CD8-positive, alpha-beta memory T cell (primary cell): ENCODE measurements at regions not wholly inside any gene's neighbourhood (a gene's known extent, or its start where the extent isn't known, plus 50 kb on each side); places are given as distances from the start of the nearest gene placed in this dataset.

Experiments
- CTCF ChIA-PET: fragments of 350-600 bp; sonication (Branson Sonifier 250); formaldehyde crosslinking; loops from one replicate; lab custom pipeline; 2021; ENCODE audit warnings: antibody characterized with exemption; lab: Charles Lee
- POLR2A ChIA-PET: fragments of 350-600 bp; sonication (Branson Sonifier 250); formaldehyde crosslinking; loops from one replicate; lab custom pipeline; 2021; ENCODE audit warnings: antibody characterized with exemption; lab: Charles Lee
- DNase-seq, 5 donors: peaks; one replicate each; pipeline versions ENCODE4 v3.0.0 to v3.0.0-alpha.2; 2020 to 2022; ENCODE audit warnings: mixed read lengths in 1 of 5
- H3K27ac ChIP-seq: one replicate; pipeline ENCODE4 v1.7.0; 2013; ENCODE audit warnings: low read depth, mild to moderate bottlenecking, low read length, moderate library complexity
- H3K27me3 ChIP-seq: 2 replicates; pipeline ENCODE4 v1.7.0; 2013; ENCODE audit warnings: low read length, mild to moderate bottlenecking; ENCODE audit not compliant: insufficient read depth, poor library complexity, severe bottlenecking
- H3K36me3 ChIP-seq: 2 replicates; pipeline ENCODE4 v1.7.0; 2013; ENCODE audit warnings: mild to moderate bottlenecking, low read length, moderate library complexity; ENCODE audit not compliant: insufficient read depth
- H3K4me1 ChIP-seq: 2 replicates; pipeline ENCODE4 v1.7.0; 2013; ENCODE audit warnings: mild to moderate bottlenecking, low read length, moderate library complexity; ENCODE audit not compliant: insufficient read depth
- H3K4me3 ChIP-seq: 2 replicates; pipeline ENCODE4 v1.7.0; 2013; ENCODE audit warnings: mild to moderate bottlenecking, low read length
- H3K9me3 ChIP-seq: 2 replicates; pipeline ENCODE4 v1.7.0; 2013; ENCODE audit warnings: mild to moderate bottlenecking, low read length
- H3K27ac Mint-ChIP-seq, 8 donors: one replicate each; pipeline ENCODE4 v1.8.0; 2020 to 2021; ENCODE audit warnings: mixed read lengths in 8 of 8, mild to moderate bottlenecking in 6 of 8, inconsistent platforms in 3 of 8, moderate library complexity in 3 of 8
- H3K27me3 Mint-ChIP-seq, 2 donors: one replicate each; pipeline ENCODE4 v1.8.0; 2020 to 2021; ENCODE audit warnings: mixed read lengths in 2 of 2, mild to moderate bottlenecking in 1 of 2, moderate library complexity in 1 of 2
- H3K36me3 Mint-ChIP-seq, 3 donors: one replicate each; pipeline ENCODE4 v1.8.0; 2020 to 2021; ENCODE audit warnings: mixed read lengths in 3 of 3, inconsistent platforms in 1 of 3, mild to moderate bottlenecking in 1 of 3
- H3K4me1 Mint-ChIP-seq, 3 donors: one replicate each; pipeline ENCODE4 v1.8.0; 2020 to 2021; ENCODE audit warnings: mixed read lengths in 3 of 3, inconsistent platforms in 1 of 3, mild to moderate bottlenecking in 1 of 3
- H3K4me3 Mint-ChIP-seq, 7 donors: one replicate each; pipeline ENCODE4 v1.8.0; 2020 to 2021; ENCODE audit warnings: mixed read lengths in 7 of 7, mild to moderate bottlenecking in 6 of 7, moderate library complexity in 4 of 7, inconsistent platforms in 2 of 7
- H3K9me3 Mint-ChIP-seq, 5 donors: one replicate each; pipeline ENCODE4 v1.8.0; 2020 to 2022; ENCODE audit warnings: mixed read lengths in 5 of 5, mild to moderate bottlenecking in 3 of 5, moderate library complexity in 2 of 5, inconsistent platforms in 1 of 5

DNA sequence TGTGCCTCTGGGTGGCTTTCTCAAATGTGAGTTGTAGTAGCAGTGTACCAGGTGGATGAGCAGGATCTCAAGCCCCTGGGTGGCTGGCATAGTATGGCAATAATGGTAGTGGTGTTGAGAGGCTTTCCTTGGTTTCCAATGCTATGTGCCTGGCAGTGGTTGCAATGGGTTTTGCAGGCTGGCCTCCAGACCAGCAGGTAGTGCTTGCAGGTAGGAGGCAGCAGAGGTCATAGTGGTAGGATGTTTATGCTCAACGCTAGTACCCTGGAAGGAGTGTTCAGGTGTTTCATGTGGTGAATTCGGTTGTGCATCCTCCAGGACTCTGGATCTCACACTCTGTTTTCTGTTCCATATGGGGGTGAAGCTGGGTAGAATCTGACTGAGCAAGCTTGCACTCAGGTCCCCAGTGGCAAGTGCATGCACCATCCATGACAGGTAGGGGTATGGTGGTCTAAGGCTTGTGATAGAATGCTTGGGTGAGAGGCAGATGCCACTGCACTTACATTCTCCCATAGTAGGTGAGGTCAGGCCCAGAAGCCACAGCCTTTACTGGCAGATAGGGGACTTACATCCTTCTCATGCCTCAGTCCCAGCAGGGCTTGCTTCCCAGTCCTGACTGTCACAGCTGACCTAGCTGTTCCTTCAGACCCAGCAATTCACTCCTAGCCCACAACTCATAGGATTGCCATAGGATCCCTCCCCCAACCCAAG is 410.5 kb upstream of the LRRC7 start:
- no peaks in the 10 kb centered on the region for H3K36me3 ChIP-seq
- no peak overlapping the region for H3K4me3 ChIP-seq
- Mint-ChIP-seq H3K4me3 (no peak overlapping the region), H3K4me1 (no peaks in the 10 kb centered on the region), H3K27me3 (no peaks in the 10 kb centered on the region), H3K27ac (no peak overlapping the region), H3K36me3 (no peaks in the 10 kb centered on the region), H3K9me3 (peaks cover 2 to 29% (median 6%) of the 10 kb centered on the region in 5 donors)
- no peaks in the 10 kb centered on the region for H3K4me1 ChIP-seq
- no peak overlapping the region for H3K27ac ChIP-seq
- H3K9me3 ChIP-seq: no peaks in the 10 kb centered on the region
- CTCF ChIA-PET: no interaction called here
- POLR2A ChIA-PET: no interaction called here
- no peaks in the 10 kb centered on the region for H3K27me3 ChIP-seq
- no peak for DNase-seq

DNA sequence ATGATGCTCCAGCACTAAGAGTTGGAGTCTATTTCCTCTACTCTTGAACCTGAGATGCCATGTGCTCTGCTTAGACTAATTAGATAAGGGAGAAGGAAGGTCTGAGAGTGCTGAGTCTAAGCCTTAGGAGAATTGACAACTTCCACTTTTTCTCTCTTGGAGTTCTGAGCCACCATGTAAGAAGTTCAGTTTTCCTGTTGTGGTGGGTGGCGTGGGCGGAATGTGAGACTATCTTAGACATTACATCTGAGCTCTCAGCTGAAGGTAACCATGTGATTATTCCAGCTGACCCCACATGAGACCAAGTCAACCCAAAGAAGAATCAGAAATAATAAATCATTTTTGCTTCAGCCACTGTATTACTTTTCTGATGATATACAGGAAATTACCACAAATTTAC is 404.5 kb upstream of the LRRC7 start:
- no peak overlapping the region for H3K27ac ChIP-seq
- no peak for DNase-seq
- no peak overlapping the region for H3K4me3 ChIP-seq
- H3K27me3 Mint-ChIP-seq: no peaks in the 10 kb centered on the region
- CTCF ChIA-PET: no interaction called here
- H3K9me3 Mint-ChIP-seq: peaks cover 5 to 20% (median 11%) of the 10 kb centered on the region in 5 donors
- H3K36me3 ChIP-seq: no peaks in the 10 kb centered on the region
- no peaks in the 10 kb centered on the region for H3K27me3 ChIP-seq
- no peak overlapping the region for H3K27ac Mint-ChIP-seq
- H3K36me3 Mint-ChIP-seq: no peaks in the 10 kb centered on the region
- H3K4me3 Mint-ChIP-seq: no peak overlapping the region
- H3K4me1 ChIP-seq: no peaks in the 10 kb centered on the region
- H3K4me1 Mint-ChIP-seq: no peaks in the 10 kb centered on the region
- no peaks in the 10 kb centered on the region for H3K9me3 ChIP-seq
- POLR2A ChIA-PET: no interaction called here

DNA sequence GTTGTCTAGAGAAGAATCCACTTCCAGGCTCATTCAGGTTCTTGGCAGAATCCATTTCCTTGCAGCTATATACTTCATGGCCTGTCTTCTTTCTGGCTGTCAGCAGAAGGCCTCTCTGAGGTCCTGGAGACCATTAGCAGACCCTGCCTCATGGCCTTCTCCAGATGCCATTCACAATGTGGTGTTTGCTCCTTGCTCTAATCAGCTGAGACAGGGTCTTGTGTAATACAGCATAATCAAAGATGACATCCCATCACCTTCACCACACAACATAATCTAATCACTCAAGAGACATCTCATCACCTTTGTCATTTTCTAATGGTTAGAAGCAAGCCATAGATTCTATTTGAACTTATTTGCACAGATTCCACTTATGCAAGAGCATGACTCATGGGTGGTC is 403.9 kb upstream of the LRRC7 start:
- ChIA-PET POLR2A (no interaction called here), CTCF (no interaction called here)
- H3K27me3 ChIP-seq: no peaks in the 10 kb centered on the region
- H3K27ac ChIP-seq: no peak overlapping the region
- no peaks in the 10 kb centered on the region for H3K36me3 ChIP-seq
- Mint-ChIP-seq H3K4me3 (no peak overlapping the region), H3K36me3 (no peaks in the 10 kb centered on the region), H3K4me1 (no peaks in the 10 kb centered on the region), H3K27ac (no peak overlapping the region), H3K9me3 (peaks cover 5 to 20% (median 11%) of the 10 kb centered on the region in 5 donors), H3K27me3 (no peaks in the 10 kb centered on the region)
- no peaks in the 10 kb centered on the region for H3K4me1 ChIP-seq
- H3K4me3 ChIP-seq: no peak overlapping the region
- H3K9me3 ChIP-seq: no peaks in the 10 kb centered on the region
- DNase-seq: no peak

DNA sequence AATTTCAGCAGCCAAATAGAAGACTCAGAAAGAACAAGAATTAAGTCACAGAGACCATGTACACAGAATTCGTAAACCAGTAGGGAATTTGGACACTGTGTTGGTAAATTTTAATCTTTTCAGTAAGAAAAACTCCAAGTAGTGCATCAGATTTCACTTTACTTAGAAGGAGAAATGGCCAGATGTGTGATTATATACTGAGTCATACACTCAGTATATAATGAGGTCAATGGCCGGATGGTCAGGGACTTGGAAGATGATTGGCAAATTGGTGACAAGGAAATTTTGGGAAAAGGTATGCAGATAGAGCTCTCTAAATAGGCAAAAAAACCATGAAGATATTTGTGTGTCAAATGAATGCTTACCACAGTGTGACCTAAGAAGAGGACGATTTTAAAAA is 399.8 kb upstream of the LRRC7 start:
- H3K9me3 Mint-ChIP-seq: peaks cover 8 to 21% (median 11%) of the 10 kb centered on the region in 5 donors
- no peak overlapping the region for H3K4me3 ChIP-seq
- DNase-seq: no peak
- CTCF ChIA-PET: no interaction called here
- H3K27ac ChIP-seq: no peak overlapping the region
- no peak overlapping the region for H3K4me3 Mint-ChIP-seq
- H3K36me3 ChIP-seq: no peaks in the 10 kb centered on the region
- H3K27ac Mint-ChIP-seq: no peak overlapping the region
- H3K9me3 ChIP-seq: no peaks in the 10 kb centered on the region
- H3K4me1 ChIP-seq: no peaks in the 10 kb centered on the region
- no peaks in the 10 kb centered on the region for H3K36me3 Mint-ChIP-seq
- H3K4me1 Mint-ChIP-seq: no peaks in the 10 kb centered on the region
- POLR2A ChIA-PET: no interaction called here
- no peaks in the 10 kb centered on the region for H3K27me3 Mint-ChIP-seq
- no peaks in the 10 kb centered on the region for H3K27me3 ChIP-seq

DNA sequence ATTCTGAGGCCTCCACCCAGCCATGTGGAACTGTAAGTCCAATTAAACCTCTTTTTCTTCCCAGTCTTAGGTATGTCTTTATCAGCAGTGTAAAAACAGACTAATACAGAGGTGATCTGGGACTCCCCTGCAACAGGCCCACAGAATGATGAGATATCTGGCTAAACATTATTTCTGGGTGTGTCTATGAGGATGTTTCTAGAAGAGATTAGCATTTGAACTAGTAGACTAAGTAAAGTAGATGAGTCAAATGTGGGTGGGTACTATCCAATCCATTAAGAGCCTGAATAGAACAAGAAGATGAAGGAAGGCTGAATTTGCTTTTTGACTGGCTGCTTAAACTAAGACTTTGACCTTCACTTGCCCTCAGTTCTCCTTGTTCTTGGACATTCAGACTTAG is 396.5 kb upstream of the LRRC7 start:
- H3K36me3 ChIP-seq: no peaks in the 10 kb centered on the region

DNA sequence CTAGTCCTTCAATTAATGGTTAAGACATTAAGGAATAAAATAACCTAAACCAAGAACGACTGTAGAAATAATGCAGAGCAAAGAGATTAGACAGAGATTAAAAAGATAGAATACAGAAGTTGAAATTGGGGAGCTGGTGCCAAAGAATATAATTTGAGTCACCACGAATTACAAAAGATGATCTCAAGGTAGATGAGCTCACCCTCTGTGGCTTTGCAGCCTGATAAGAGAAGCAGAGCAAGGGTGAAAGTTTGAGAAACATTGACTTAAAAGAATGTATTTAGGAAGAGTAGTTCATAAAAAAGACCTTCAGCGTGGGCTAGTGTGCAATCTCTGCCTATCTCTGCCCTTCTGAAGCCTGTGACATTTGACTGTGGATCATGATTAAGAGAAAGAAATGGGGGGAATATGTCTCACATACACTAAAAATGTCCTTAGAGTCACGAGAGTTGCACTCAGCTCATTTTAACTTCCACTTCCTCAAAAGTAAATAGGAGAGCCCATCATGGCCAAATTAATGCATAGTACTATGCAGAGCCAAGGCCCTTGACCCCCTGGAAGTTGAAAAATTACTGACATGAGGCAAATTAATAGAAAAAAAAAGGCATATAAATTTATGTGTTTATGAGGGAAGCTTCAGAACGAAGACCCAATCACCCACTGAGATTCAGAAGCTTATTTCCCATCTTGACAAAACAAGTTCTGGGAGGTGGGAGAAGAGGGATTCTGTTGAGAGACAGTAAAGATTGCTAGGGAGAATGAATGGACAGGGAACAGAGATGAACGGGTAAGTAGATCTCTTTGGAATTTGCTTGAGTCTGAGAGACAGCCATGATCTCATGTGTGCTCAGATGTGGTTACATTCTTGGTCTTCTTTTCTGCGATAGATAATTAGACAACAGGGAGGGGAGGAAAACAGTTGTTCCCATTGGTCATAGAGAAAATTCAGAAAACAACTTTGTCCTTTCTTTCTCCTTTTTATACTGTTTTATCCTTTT is 395.4 kb upstream of the LRRC7 start:
- ChIA-PET POLR2A (no interaction called here), CTCF (no interaction called here)
- H3K36me3 Mint-ChIP-seq: no peaks in the 10 kb centered on the region
- no peaks in the 10 kb centered on the region for H3K4me1 Mint-ChIP-seq
- H3K4me1 ChIP-seq: no peaks in the 10 kb centered on the region
- peaks cover 3 to 10% (median 7%) of the 10 kb centered on the region in 5 donors for H3K9me3 Mint-ChIP-seq
- H3K4me3 Mint-ChIP-seq: no peak overlapping the region
- no peak for DNase-seq
- no peaks in the 10 kb centered on the region for H3K27me3 Mint-ChIP-seq
- no peak overlapping the region for H3K27ac ChIP-seq
- no peak overlapping the region for H3K27ac Mint-ChIP-seq
- no peak overlapping the region for H3K4me3 ChIP-seq
- no peaks in the 10 kb centered on the region for H3K27me3 ChIP-seq
- no peaks in the 10 kb centered on the region for H3K36me3 ChIP-seq
- no peaks in the 10 kb centered on the region for H3K9me3 ChIP-seq

More for the DNA sequence above, 396.5 kb upstream of the LRRC7 start:
- no peaks in the 10 kb centered on the region for H3K36me3 Mint-ChIP-seq
- no peaks in the 10 kb centered on the region for H3K4me1 Mint-ChIP-seq
- ChIA-PET CTCF (no interaction called here), POLR2A (no interaction called here)
- H3K27me3 ChIP-seq: no peaks in the 10 kb centered on the region
- H3K9me3 Mint-ChIP-seq: peaks cover 5 to 12% (median 11%) of the 10 kb centered on the region in 5 donors
- no peaks in the 10 kb centered on the region for H3K27me3 Mint-ChIP-seq
- H3K4me3 ChIP-seq: no peak overlapping the region
- no peak overlapping the region for H3K27ac Mint-ChIP-seq
- no peak for DNase-seq
- H3K27ac ChIP-seq: no peak overlapping the region
- H3K4me1 ChIP-seq: no peaks in the 10 kb centered on the region
- H3K9me3 ChIP-seq: no peaks in the 10 kb centered on the region
- no peak overlapping the region for H3K4me3 Mint-ChIP-seq

DNA sequence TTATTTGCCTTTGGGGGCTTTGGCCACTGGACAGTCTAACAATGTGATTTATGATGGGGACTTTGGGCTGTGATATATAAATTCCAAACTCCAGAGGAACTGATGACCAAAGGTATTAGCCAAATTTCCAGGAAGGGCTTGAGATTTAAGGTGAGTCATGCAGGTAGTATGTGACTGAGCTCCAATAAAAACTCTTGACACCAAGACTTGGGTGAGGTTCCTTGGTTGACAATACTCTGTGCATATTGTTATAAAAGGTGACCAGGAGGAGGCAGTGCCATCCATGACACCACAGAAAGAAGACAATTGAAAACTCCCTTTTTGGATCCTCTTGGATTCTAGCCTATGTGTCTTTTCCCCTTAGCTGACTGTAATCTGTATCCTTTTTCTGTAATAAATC is 392.7 kb upstream of the LRRC7 start:
- Mint-ChIP-seq H3K36me3 (no peaks in the 10 kb centered on the region), H3K9me3 (peaks cover 0 to 16% (median 5%) of the 10 kb centered on the region in 5 donors), H3K4me3 (no peak overlapping the region), H3K27me3 (no peaks in the 10 kb centered on the region), H3K4me1 (no peaks in the 10 kb centered on the region), H3K27ac (no peak overlapping the region)
- POLR2A ChIA-PET: no interaction called here
- H3K4me1 ChIP-seq: no peaks in the 10 kb centered on the region
- no peaks in the 10 kb centered on the region for H3K9me3 ChIP-seq
- H3K4me3 ChIP-seq: no peak overlapping the region
- H3K27ac ChIP-seq: no peak overlapping the region
- CTCF ChIA-PET: no interaction called here
- no peaks in the 10 kb centered on the region for H3K27me3 ChIP-seq
- H3K36me3 ChIP-seq: no peaks in the 10 kb centered on the region
- DNase-seq: no peak

DNA sequence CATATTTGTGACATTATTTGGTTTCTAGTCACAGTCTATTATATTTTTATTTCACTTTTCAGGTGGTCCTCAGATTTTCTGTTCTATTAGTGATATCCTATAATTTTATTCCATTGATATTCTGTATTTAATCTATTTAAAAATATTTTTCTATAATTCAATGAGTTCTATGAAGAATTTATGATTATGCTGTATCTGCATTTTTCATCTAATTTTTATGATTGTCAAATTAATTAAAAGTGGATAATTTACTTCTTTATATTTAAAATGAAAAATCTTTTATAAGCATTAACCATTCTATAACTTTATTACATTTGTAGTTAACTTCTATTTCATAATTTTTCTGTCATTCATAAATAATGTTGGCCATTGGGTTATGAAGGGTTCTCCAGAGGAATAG is 387.4 kb upstream of the LRRC7 start:
- no peak for DNase-seq
- Histone ChIP-seq H3K27ac (no peak overlapping the region), H3K4me3 (no peak overlapping the region), H3K36me3 (no peaks in the 10 kb centered on the region), H3K4me1 (no peaks in the 10 kb centered on the region), H3K27me3 (no peaks in the 10 kb centered on the region), H3K9me3 (no peaks in the 10 kb centered on the region)
- Mint-ChIP-seq H3K4me1 (no peaks in the 10 kb centered on the region), H3K4me3 (no peak overlapping the region), H3K27ac (no peak overlapping the region), H3K36me3 (no peaks in the 10 kb centered on the region), H3K9me3 (peaks cover 0 to 20% (median 3%) of the 10 kb centered on the region in 5 donors), H3K27me3 (no peaks in the 10 kb centered on the region)
- CTCF ChIA-PET: no interaction called here
- POLR2A ChIA-PET: no interaction called here
